ENCODE measurements at regions not wholly inside any gene's neighbourhood (a gene's known extent, or its start where the extent isn't known, plus 50 kb on each side); places are given as distances from the start of the nearest gene placed in this dataset.

- Histone ChIP-seq H3K4me3 (ENCODE audit: low read length) (no peak overlapping the region), H3K27me3 (ENCODE audit: control insufficient read depth in 2 of 2, insufficient read depth in 2 of 2, low read length in 2 of 2) (no peaks in the 10 kb centered on the region), H3K4me1 (ENCODE audit: control insufficient read depth in 2 of 2, insufficient read depth in 2 of 2, low read length in 2 of 2) (no peaks in the 10 kb centered on the region), H3K9me3 (ENCODE audit: control insufficient read depth in 2 of 3, low read length in 3 of 3) (no peaks in the 10 kb centered on the region), H3K36me3 (ENCODE audit: control insufficient read depth in 2 of 3, insufficient read depth in 3 of 3, low read length in 3 of 3) (no peaks in the 10 kb centered on the region), H3K27ac (ENCODE audit: low read depth, low read length) (no peak overlapping the region)
- POLR2A ChIA-PET: no interaction called here
- Mint-ChIP-seq H3K36me3 (no peaks in the 10 kb centered on the region), H3K27me3 (peaks cover 0 to 7% (median 0%) of the 10 kb centered on the region in 5 donors), H3K4me3 (no peak overlapping the region), H3K4me1 (no peaks in the 10 kb centered on the region), H3K9me3 (peaks cover 0 to 10% (median 3%) of the 10 kb centered on the region in 11 donors), H3K27ac (no peak overlapping the region)
- CTCF ChIA-PET: no interaction called here
- intact Hi-C loops (cut with micrococcal nuclease): no loop called here
- no peak for DNase-seq
- no peak for ATAC-seq
Observed at GRCh38 chr15:96959501-96959900, 629.0 kb downstream of the NR2F2 start.

- Histone ChIP-seq H3K27me3 (ENCODE audit: control insufficient read depth in 2 of 2, insufficient read depth in 2 of 2, low read length in 2 of 2) (no peaks in the 10 kb centered on the region), H3K27ac (ENCODE audit: low read depth, low read length) (no peak overlapping the region), H3K9me3 (ENCODE audit: control insufficient read depth in 2 of 3, low read length in 3 of 3) (no peaks in the 10 kb centered on the region), H3K36me3 (ENCODE audit: control insufficient read depth in 2 of 3, insufficient read depth in 3 of 3, low read length in 3 of 3) (no peaks in the 10 kb centered on the region), H3K4me3 (ENCODE audit: low read length) (no peak overlapping the region), H3K4me1 (ENCODE audit: control insufficient read depth in 2 of 2, insufficient read depth in 2 of 2, low read length in 2 of 2) (no peaks in the 10 kb centered on the region)
- intact Hi-C loops (cut with micrococcal nuclease): no loop called here
- POLR2A ChIA-PET: no interaction called here
- CTCF ChIA-PET: no interaction called here
- H3K36me3 Mint-ChIP-seq: no peaks in the 10 kb centered on the region
- H3K27ac Mint-ChIP-seq: no peak overlapping the region
- no peak overlapping the region for H3K4me3 Mint-ChIP-seq
- ATAC-seq (no peak), DNase-seq (no peak)
- peaks cover 0 to 7% (median 0%) of the 10 kb centered on the region in 5 donors for H3K27me3 Mint-ChIP-seq
- H3K9me3 Mint-ChIP-seq: peaks cover 0 to 10% (median 4%) of the 10 kb centered on the region in 11 donors
- no peaks in the 10 kb centered on the region for H3K4me1 Mint-ChIP-seq
Observed at GRCh38 chr15:96960711-96961480, 630.4 kb downstream of the NR2F2 start.

- Histone ChIP-seq H3K27me3 (ENCODE audit: control insufficient read depth in 2 of 2, insufficient read depth in 2 of 2, low read length in 2 of 2) (no peaks in the 10 kb centered on the region), H3K4me1 (ENCODE audit: control insufficient read depth in 2 of 2, insufficient read depth in 2 of 2, low read length in 2 of 2) (no peaks in the 10 kb centered on the region), H3K4me3 (ENCODE audit: low read length) (no peak overlapping the region), H3K9me3 (ENCODE audit: control insufficient read depth in 2 of 3, low read length in 3 of 3) (no peaks in the 10 kb centered on the region), H3K27ac (ENCODE audit: low read depth, low read length) (no peak overlapping the region), H3K36me3 (ENCODE audit: control insufficient read depth in 2 of 3, insufficient read depth in 3 of 3, low read length in 3 of 3) (no peaks in the 10 kb centered on the region)
- DNase-seq (no peak), ATAC-seq (no peak)
- CTCF ChIA-PET: no interaction called here
- Mint-ChIP-seq H3K4me3 (no peak overlapping the region), H3K4me1 (no peaks in the 10 kb centered on the region), H3K9me3 (peaks cover 0 to 18% (median 7%) of the 10 kb centered on the region in 11 donors), H3K36me3 (peaks cover 0 to 4% (median 0%) of the 10 kb centered on the region in 5 donors), H3K27ac (no peak overlapping the region), H3K27me3 (peaks cover 0 to 7% (median 0%) of the 10 kb centered on the region in 5 donors)
- POLR2A ChIA-PET: interaction anchor here (0.7 kb wide), 1 partner anchor 1160 kb away, joined by 4 read pairs; no protein-coding TSS in a partner anchor
- intact Hi-C loops (cut with micrococcal nuclease): no loop called here
Observed at GRCh38 chr15:96966554-96966953, 636.1 kb downstream of the NR2F2 start.

- Mint-ChIP-seq H3K27ac (peak overlapping the region in 1 of 9 donors; percentile 37), H3K4me3 (no peak overlapping the region), H3K36me3 (peaks cover 0 to 4% (median 0%) of the 10 kb centered on the region in 5 donors), H3K27me3 (no peaks in the 10 kb centered on the region), H3K9me3 (peaks cover 0 to 14% (median 10%) of the 10 kb centered on the region in 11 donors), H3K4me1 (no peaks in the 10 kb centered on the region)
- CTCF ChIA-PET: no interaction called here
- Histone ChIP-seq H3K4me1 (ENCODE audit: control insufficient read depth in 2 of 2, insufficient read depth in 2 of 2, low read length in 2 of 2) (no peaks in the 10 kb centered on the region), H3K27ac (ENCODE audit: low read depth, low read length) (no peak overlapping the region), H3K9me3 (ENCODE audit: control insufficient read depth in 2 of 3, low read length in 3 of 3) (no peaks in the 10 kb centered on the region), H3K4me3 (ENCODE audit: low read length) (no peak overlapping the region), H3K27me3 (ENCODE audit: control insufficient read depth in 2 of 2, insufficient read depth in 2 of 2, low read length in 2 of 2) (no peaks in the 10 kb centered on the region), H3K36me3 (ENCODE audit: control insufficient read depth in 2 of 3, insufficient read depth in 3 of 3, low read length in 3 of 3) (no peaks in the 10 kb centered on the region)
- POLR2A ChIA-PET: no interaction called here
- no peak for DNase-seq
- intact Hi-C loops (cut with micrococcal nuclease): no loop called here
- no peak for ATAC-seq
Observed at GRCh38 chr15:96969732-96970710, 639.5 kb downstream of the NR2F2 start.

- no peaks in the 10 kb centered on the region for H3K36me3 ChIP-seq (ENCODE audit: control insufficient read depth in 2 of 3, insufficient read depth in 3 of 3, low read length in 3 of 3)
- Mint-ChIP-seq H3K4me1 (no peaks in the 10 kb centered on the region), H3K9me3 (peaks cover 0 to 14% (median 6%) of the 10 kb centered on the region in 11 donors), H3K27ac (no peak overlapping the region), H3K36me3 (peaks cover 0 to 4% (median 0%) of the 10 kb centered on the region in 5 donors), H3K27me3 (no peaks in the 10 kb centered on the region), H3K4me3 (no peak overlapping the region)
- H3K9me3 ChIP-seq (ENCODE audit: control insufficient read depth in 2 of 3, low read length in 3 of 3): no peaks in the 10 kb centered on the region
- ATAC-seq (no peak), DNase-seq (no peak)
- CTCF ChIA-PET: interaction anchor here (0.7 kb wide), 1 partner anchor 40 kb away, joined by 4 read pairs; no protein-coding TSS in a partner anchor
- H3K27ac ChIP-seq (ENCODE audit: low read depth, low read length): no peak overlapping the region
- no peak overlapping the region for H3K4me3 ChIP-seq (ENCODE audit: low read length)
- POLR2A ChIA-PET: no interaction called here
- intact Hi-C loops (cut with micrococcal nuclease): no loop called here
- no peaks in the 10 kb centered on the region for H3K4me1 ChIP-seq (ENCODE audit: control insufficient read depth in 2 of 2, insufficient read depth in 2 of 2, low read length in 2 of 2)
- H3K27me3 ChIP-seq (ENCODE audit: control insufficient read depth in 2 of 2, insufficient read depth in 2 of 2, low read length in 2 of 2): no peaks in the 10 kb centered on the region
Observed at GRCh38 chr15:96972201-96972600, 641.7 kb downstream of the NR2F2 start.

- ChIA-PET POLR2A (no interaction called here), CTCF (no interaction called here)
- intact Hi-C loops (cut with micrococcal nuclease): no loop called here
- Mint-ChIP-seq H3K36me3 (peaks cover 0 to under 1% (median 0%) of the 10 kb centered on the region in 5 donors), H3K27ac (no peak overlapping the region), H3K27me3 (peaks cover 0 to 7% (median 0%) of the 10 kb centered on the region in 5 donors), H3K4me1 (no peaks in the 10 kb centered on the region), H3K4me3 (no peak overlapping the region), H3K9me3 (peaks cover 0 to 10% (median 2%) of the 10 kb centered on the region in 11 donors)
- H3K4me1 ChIP-seq (ENCODE audit: control insufficient read depth in 2 of 2, insufficient read depth in 2 of 2, low read length in 2 of 2): no peaks in the 10 kb centered on the region
- DNase-seq: no peak
- H3K36me3 ChIP-seq (ENCODE audit: control insufficient read depth in 2 of 3, insufficient read depth in 3 of 3, low read length in 3 of 3): no peaks in the 10 kb centered on the region
- ATAC-seq: no peak
- no peak overlapping the region for H3K4me3 ChIP-seq (ENCODE audit: low read length)
- no peaks in the 10 kb centered on the region for H3K27me3 ChIP-seq (ENCODE audit: control insufficient read depth in 2 of 2, insufficient read depth in 2 of 2, low read length in 2 of 2)
- H3K9me3 ChIP-seq (ENCODE audit: control insufficient read depth in 2 of 3, low read length in 3 of 3): no peaks in the 10 kb centered on the region
- H3K27ac ChIP-seq (ENCODE audit: low read depth, low read length): no peak overlapping the region
Observed at GRCh38 chr15:96974761-96975160, 644.3 kb downstream of the NR2F2 start.
